Muscle layer of colon (tissue), 2 donors: ENCODE measurements at regions not wholly inside any gene's neighbourhood (a gene's known extent, or its start where the extent isn't known, plus 50 kb on each side); places are given as distances from the start of the nearest gene placed in this dataset.

Experiments
- H3K27ac ChIP-seq: one replicate; pipeline ENCODE4 v1.7.0; 2013; ENCODE audit warnings: low read depth, mild to moderate bottlenecking, low read length, moderate library complexity
- H3K27me3 ChIP-seq, 2 donors: one replicate each; pipeline ENCODE4 v1.7.0; 2013; ENCODE audit warnings: low read length in 2 of 2, mild to moderate bottlenecking in 2 of 2; ENCODE audit not compliant: insufficient read depth in 2 of 2, control insufficient read depth in 1 of 2
- H3K36me3 ChIP-seq: one replicate; pipeline ENCODE4 v1.7.0; 2013; ENCODE audit warnings: mild to moderate bottlenecking, low read length; ENCODE audit not compliant: insufficient read depth
- H3K4me1 ChIP-seq: one replicate; pipeline ENCODE4 v1.7.0; 2013; ENCODE audit warnings: mild to moderate bottlenecking, low read length; ENCODE audit not compliant: insufficient read depth
- H3K4me3 ChIP-seq, 2 donors: one replicate each; pipeline ENCODE4 v1.7.0; 2013; ENCODE audit warnings: low read length in 2 of 2, low read depth in 1 of 2, mild to moderate bottlenecking in 1 of 2, moderate library complexity in 1 of 2
- H3K9ac ChIP-seq: one replicate; pipeline ENCODE4 v1.7.0; 2013; ENCODE audit warnings: low read length
- H3K9me3 ChIP-seq: one replicate; pipeline ENCODE4 v1.7.0; 2013; ENCODE audit warnings: mild to moderate bottlenecking, low read length
- donor health status: abdominal sarcoma.
- donor health status: Adenocarcinoma of cecum.

GRCh38 chr1:184919892-184920291 lies 54.4 kb downstream of the NIBAN1 start:
- H3K9ac ChIP-seq, result no peak overlapping the region
- H3K4me1 ChIP-seq, result peaks cover 12% of the 10 kb centered on the region
- H3K27me3 ChIP-seq, result no peaks in the 10 kb centered on the region
- H3K9me3 ChIP-seq, result no peaks in the 10 kb centered on the region
- no peaks in the 10 kb centered on the region for H3K36me3 ChIP-seq
- H3K4me3 ChIP-seq, result no peak overlapping the region
- no peak overlapping the region for H3K27ac ChIP-seq

- Histone ChIP-seq H3K9ac (no peak overlapping the region), H3K9me3 (no peaks in the 10 kb centered on the region), H3K4me1 (peaks cover 34% of the 10 kb centered on the region), H3K27ac (no peak overlapping the region), H3K4me3 (no peak overlapping the region), H3K36me3 (no peaks in the 10 kb centered on the region), H3K27me3 (no peaks in the 10 kb centered on the region)
These were observed 58.7 kb downstream of the NIBAN1 start for GRCh38 chr1:184915463-184916090.

GRCh38 chr1:184914149-184914548 lies 60.2 kb downstream of the NIBAN1 start:
- Histone ChIP-seq H3K9me3 (no peaks in the 10 kb centered on the region), H3K27me3 (no peaks in the 10 kb centered on the region), H3K4me3 (peak overlapping the region in 1 of 2 donors; percentile 5), H3K27ac (no peak overlapping the region), H3K36me3 (no peaks in the 10 kb centered on the region), H3K4me1 (peaks cover 38% of the 10 kb centered on the region), H3K9ac (no peak overlapping the region)

DNA sequence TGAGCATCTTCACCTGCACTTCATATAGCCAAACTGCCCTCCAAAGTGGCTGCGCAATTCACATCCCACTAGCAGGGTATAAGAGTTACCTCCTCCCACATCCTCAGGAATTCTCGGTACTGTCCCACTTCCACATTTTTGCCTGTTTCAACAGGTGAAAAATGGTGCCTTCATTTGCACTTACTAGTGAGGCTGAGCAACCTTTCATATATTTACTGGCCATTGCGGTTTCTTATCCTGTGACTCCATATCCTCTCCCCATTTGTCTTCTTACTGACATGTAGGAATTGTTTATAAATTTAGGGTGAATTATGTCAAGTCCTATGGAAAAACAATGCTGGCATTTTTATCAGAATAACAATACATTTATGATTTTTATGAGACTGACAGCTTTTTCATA lies 61.9 kb downstream of the NIBAN1 start:
- no peak overlapping the region for H3K27ac ChIP-seq
- H3K4me1 ChIP-seq, result peaks cover 49% of the 10 kb centered on the region

GRCh38 chr1:184911830-184912229 lies 62.5 kb downstream of the NIBAN1 start:
- H3K27me3 ChIP-seq, result no peaks in the 10 kb centered on the region
- H3K4me1 ChIP-seq, result peaks cover 50% of the 10 kb centered on the region
- peak overlapping the region; percentile 10 for H3K27ac ChIP-seq
- H3K9ac ChIP-seq, result no peak overlapping the region
- H3K9me3 ChIP-seq, result no peaks in the 10 kb centered on the region
- H3K36me3 ChIP-seq, result no peaks in the 10 kb centered on the region
- no peak overlapping the region for H3K4me3 ChIP-seq

More for the DNA sequence above, 61.9 kb downstream of the NIBAN1 start:
- Histone ChIP-seq H3K36me3 (no peaks in the 10 kb centered on the region), H3K4me3 (no peak overlapping the region), H3K27me3 (no peaks in the 10 kb centered on the region), H3K9me3 (no peaks in the 10 kb centered on the region), H3K9ac (no peak overlapping the region)

GRCh38 chr1:184911103-184911745 lies 63.1 kb downstream of the NIBAN1 start:
- H3K9me3 ChIP-seq, result no peaks in the 10 kb centered on the region
- no peak overlapping the region for H3K4me3 ChIP-seq
- H3K36me3 ChIP-seq, result no peaks in the 10 kb centered on the region
- H3K27me3 ChIP-seq, result no peaks in the 10 kb centered on the region
- H3K9ac ChIP-seq, result no peak overlapping the region
- peak overlapping the region; percentile 10 for H3K27ac ChIP-seq
- peaks cover 53% of the 10 kb centered on the region for H3K4me1 ChIP-seq

DNA sequence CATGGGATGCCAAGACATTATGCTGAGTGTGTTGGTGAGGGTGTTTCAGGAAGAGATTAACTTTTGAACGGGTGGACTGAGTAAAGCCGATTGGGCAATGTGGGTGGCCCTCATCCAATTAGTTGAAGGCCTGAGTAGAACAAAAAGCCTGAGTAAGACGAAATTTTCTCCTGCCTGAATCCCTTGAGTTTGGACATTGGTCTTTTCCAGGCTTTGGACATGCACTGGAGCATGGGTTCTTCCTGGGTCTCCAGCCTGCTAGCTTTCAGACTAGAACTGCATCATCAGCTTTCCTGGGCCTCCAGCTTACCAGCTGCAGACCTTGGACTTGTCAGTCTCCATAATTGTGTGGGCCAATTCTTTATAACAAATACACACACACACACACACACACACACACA lies 63.6 kb downstream of the NIBAN1 start:
- H3K4me1 ChIP-seq, result peaks cover 50% of the 10 kb centered on the region
- H3K27me3 ChIP-seq, result no peaks in the 10 kb centered on the region
- H3K9ac ChIP-seq, result no peak overlapping the region
- H3K9me3 ChIP-seq, result no peaks in the 10 kb centered on the region
- H3K27ac ChIP-seq, result no peak overlapping the region
- no peaks in the 10 kb centered on the region for H3K36me3 ChIP-seq
- no peak overlapping the region for H3K4me3 ChIP-seq

DNA sequence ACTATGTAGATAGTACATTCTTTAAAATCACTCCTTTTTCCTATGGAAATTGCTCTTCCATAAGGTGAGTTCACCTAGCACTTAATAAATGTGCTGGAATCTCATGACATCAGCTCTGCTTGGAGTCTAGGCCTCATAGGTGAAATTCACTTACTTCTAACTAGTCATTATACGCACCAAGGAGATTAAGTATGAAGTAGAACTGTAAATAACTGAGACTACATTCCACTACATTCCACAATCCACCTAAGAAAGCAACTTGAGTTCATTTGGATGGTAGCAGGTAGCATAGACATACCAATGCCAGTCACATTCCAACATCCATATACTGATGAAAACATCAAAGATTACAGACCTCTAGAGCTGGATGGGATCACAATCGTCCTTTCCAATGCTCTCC lies 64.3 kb downstream of the NIBAN1 start:
- no peak overlapping the region for H3K9ac ChIP-seq
- no peak overlapping the region for H3K4me3 ChIP-seq
- no peaks in the 10 kb centered on the region for H3K36me3 ChIP-seq
- H3K4me1 ChIP-seq, result peaks cover 50% of the 10 kb centered on the region
- H3K27ac ChIP-seq, result no peak overlapping the region
- no peaks in the 10 kb centered on the region for H3K27me3 ChIP-seq
- H3K9me3 ChIP-seq, result no peaks in the 10 kb centered on the region

DNA sequence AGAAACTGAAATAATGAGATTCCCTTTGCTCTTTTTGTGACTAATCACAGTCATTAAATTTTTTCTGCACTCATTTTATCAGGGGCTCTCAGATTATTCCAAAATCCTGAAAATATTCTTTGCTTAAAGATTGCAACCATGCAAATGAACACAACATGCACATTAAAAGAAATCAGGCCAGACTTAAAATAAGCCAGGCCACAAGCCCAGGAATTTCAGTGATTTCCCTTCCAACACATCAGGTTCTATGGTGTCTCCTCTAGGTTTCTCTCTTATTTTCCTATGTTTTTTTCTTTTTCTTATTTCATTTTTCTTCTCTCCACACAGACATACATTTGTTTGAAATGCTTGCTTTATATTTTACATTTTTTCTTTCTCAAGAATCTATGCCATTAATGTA lies 65.3 kb downstream of the NIBAN1 start:
- Histone ChIP-seq H3K4me3 (no peak overlapping the region), H3K9me3 (no peaks in the 10 kb centered on the region), H3K36me3 (no peaks in the 10 kb centered on the region), H3K27me3 (no peaks in the 10 kb centered on the region), H3K9ac (no peak overlapping the region), H3K4me1 (peaks cover 48% of the 10 kb centered on the region), H3K27ac (no peak overlapping the region)

DNA sequence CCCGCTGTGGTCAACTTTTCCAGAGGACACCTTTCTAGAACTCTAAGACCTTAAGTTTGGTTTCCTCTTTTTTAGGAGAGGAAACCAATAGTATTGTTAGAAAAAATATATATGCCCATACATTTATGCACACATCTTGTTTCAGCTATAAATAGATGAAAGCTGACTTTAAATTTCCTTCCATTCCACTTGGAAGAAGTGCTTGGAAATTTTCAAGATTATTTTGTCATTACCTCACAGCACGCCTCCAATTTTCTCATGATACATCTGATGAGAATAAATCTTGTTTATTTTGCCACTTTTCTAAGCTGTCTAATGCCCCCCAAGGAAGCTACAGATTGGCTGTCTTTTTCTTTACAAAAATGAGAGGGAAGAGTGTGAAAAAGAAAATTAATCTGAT lies 65.8 kb downstream of the NIBAN1 start:
- H3K9me3 ChIP-seq, result no peaks in the 10 kb centered on the region
- H3K27me3 ChIP-seq, result no peaks in the 10 kb centered on the region
- peaks cover 45% of the 10 kb centered on the region for H3K4me1 ChIP-seq
- H3K36me3 ChIP-seq, result no peaks in the 10 kb centered on the region
- no peak overlapping the region for H3K27ac ChIP-seq
- H3K4me3 ChIP-seq, result no peak overlapping the region
- no peak overlapping the region for H3K9ac ChIP-seq

DNA sequence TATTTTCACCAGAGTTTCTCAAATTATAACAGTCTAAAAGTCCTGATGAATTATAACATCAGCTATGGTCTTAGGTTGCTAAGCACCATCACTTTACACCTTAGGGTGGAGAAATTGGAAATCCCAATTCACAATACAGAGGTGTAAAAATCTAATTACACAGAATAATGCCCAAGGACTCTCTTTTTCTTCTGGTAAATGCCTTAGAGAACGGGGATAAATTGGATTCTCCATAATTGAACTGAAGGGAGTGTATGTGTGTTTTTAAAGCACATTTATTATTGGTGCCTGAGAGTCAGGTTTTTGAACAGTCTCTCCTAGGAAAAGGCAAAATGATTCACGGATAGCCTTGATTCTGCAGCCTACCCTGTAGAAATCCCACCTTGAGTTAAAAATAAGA lies 66.8 kb downstream of the NIBAN1 start:
- H3K27me3 ChIP-seq, result no peaks in the 10 kb centered on the region
- no peaks in the 10 kb centered on the region for H3K9me3 ChIP-seq
- no peak overlapping the region for H3K9ac ChIP-seq
- no peak overlapping the region for H3K27ac ChIP-seq
- no peak overlapping the region for H3K4me3 ChIP-seq
- peaks cover 51% of the 10 kb centered on the region for H3K4me1 ChIP-seq
- no peaks in the 10 kb centered on the region for H3K36me3 ChIP-seq

- peaks cover 56% of the 10 kb centered on the region for H3K4me1 ChIP-seq
These were observed 67.5 kb downstream of the NIBAN1 start for GRCh38 chr1:184906761-184907160.

More at GRCh38 chr1:184906761-184907160, 67.5 kb downstream of the NIBAN1 start:
- Histone ChIP-seq H3K27ac (no peak overlapping the region), H3K9me3 (no peaks in the 10 kb centered on the region), H3K4me3 (no peak overlapping the region), H3K36me3 (no peaks in the 10 kb centered on the region), H3K27me3 (no peaks in the 10 kb centered on the region), H3K9ac (no peak overlapping the region)
